ENCODE measurements at regions not wholly inside any gene's neighbourhood (a gene's known extent, or its start where the extent isn't known, plus 50 kb on each side); places are given as distances from the start of the nearest gene placed in this dataset.
"Not testable (repeated sequence)": the region's sequence is repeated elsewhere in the genome, so short reads cannot be mapped to it uniquely, and the experiment has no call there.

DNA sequence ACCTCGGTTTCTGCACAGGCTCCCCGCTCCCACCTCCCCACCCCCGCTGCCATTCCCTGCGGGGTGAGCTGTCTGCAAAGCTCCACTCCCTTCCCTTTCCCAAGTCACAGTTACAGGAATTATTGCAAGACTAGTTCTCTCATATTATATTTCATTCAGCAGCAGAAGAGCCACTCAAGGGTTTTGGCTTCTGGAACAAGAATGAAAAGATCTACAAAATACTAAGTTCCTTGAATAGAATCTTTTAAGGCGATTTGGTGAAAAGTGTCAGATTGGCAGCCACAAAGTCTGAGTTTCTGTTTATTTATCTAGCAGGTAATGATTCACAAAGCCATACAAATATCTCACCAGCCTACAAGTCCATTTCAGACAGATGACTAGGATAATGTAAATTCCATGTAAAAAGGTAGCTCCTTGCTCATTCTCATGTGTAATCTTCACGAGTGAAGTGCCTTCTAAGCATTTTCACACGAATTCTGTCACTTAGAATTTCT lies 221.9 kb upstream of the RBBP8 start:
- no peak overlapping the region for H3K27ac ChIP-seq
- WGBS, 10 experiments: 11 to 72% (median 49%) methylated on average over 1 to 7 of the region's 7 CpGs; no CpG with 5 or more reads in 1 of the 10 experiments
- H3K4me3 ChIP-seq: no peak overlapping the region
- peak in 4 of 8 experiments; percentile 24 to 88 (median 68) for ATAC-seq (replicated peaks in 6 of 8)
- in situ Hi-C loops (cut with MboI; ENCODE audit: low pct_unique_long_range_greater_than_20kb in 2 of 9, low sequenced_read_pairs in 9 of 9, unreplicated experiment in 9 of 9): no loop called here
- H3K4me1 ChIP-seq (replicated peaks in 1 of 2): peaks cover 0 to 3% of the 10 kb centered on the region in 2 donors

- in situ Hi-C loops (cut with MboI; ENCODE audit: low pct_unique_long_range_greater_than_20kb in 2 of 9, low sequenced_read_pairs in 9 of 9, unreplicated experiment in 9 of 9): no loop called here
- no peak for ATAC-seq (replicated peaks in 6 of 8)
- H3K4me1 ChIP-seq (replicated peaks in 1 of 2): peaks cover 0 to 3% of the 10 kb centered on the region in 2 donors
- WGBS, 10 experiments: 67 to 100% (median 89%) methylated on average over 1 of the region's 1 CpG; no CpG with 5 or more reads in 4 of the 10 experiments
- no peak overlapping the region for H3K4me3 ChIP-seq
- no peak overlapping the region for H3K27ac ChIP-seq
Observed at GRCh38 chr18:22713511-22713910, 219.6 kb upstream of the RBBP8 start.

GRCh38 chr18:22717536-22717935 lies 215.6 kb upstream of the RBBP8 start:
- H3K27ac ChIP-seq; ATAC-seq (replicated peaks in 6 of 8); in situ Hi-C loops (cut with MboI; ENCODE audit: low pct_unique_long_range_greater_than_20kb in 2 of 9, low sequenced_read_pairs in 9 of 9, unreplicated experiment in 9 of 9); H3K4me3 ChIP-seq; H3K4me1 ChIP-seq (replicated peaks in 1 of 2): not testable (repeated sequence)
- 60 to 97% (median 85%) methylated on average over 1 to 7 of the region's 7 CpGs; no CpG with 5 or more reads in 2 of the 10 experiments for WGBS, 10 experiments

- WGBS, 10 experiments: 0 to 100% (median 98%) methylated on average over 1 to 2 of the region's 2 CpGs; no CpG with 5 or more reads in 2 of the 10 experiments
- Histone ChIP-seq H3K27ac (no peak overlapping the region), H3K4me1 (replicated peaks in 1 of 2) (peaks cover 0 to 2% of the 10 kb centered on the region in 2 donors), H3K4me3 (no peak overlapping the region)
- in situ Hi-C loops (cut with MboI; ENCODE audit: low pct_unique_long_range_greater_than_20kb in 2 of 9, low sequenced_read_pairs in 9 of 9, unreplicated experiment in 9 of 9): no loop called here
- ATAC-seq (replicated peaks in 6 of 8): no peak
Observed at GRCh38 chr18:22723221-22723620, 209.9 kb upstream of the RBBP8 start.

- in situ Hi-C loops (cut with MboI; ENCODE audit: low pct_unique_long_range_greater_than_20kb in 2 of 9, low sequenced_read_pairs in 9 of 9, unreplicated experiment in 9 of 9): no loop called here
- Histone ChIP-seq H3K4me3 (no peak overlapping the region), H3K27ac (no peak overlapping the region), H3K4me1 (replicated peaks in 1 of 2) (peaks cover 0 to 2% of the 10 kb centered on the region in 2 donors)
- WGBS, 10 experiments: 0 to 80% (median 50%) methylated on average over 1 to 2 of the region's 2 CpGs; no CpG with 5 or more reads in 1 of the 10 experiments
- ATAC-seq (replicated peaks in 6 of 8): peak; percentile 65 to 99 (median 91)
Observed at GRCh38 chr18:22723773-22724172, 209.4 kb upstream of the RBBP8 start.

DNA sequence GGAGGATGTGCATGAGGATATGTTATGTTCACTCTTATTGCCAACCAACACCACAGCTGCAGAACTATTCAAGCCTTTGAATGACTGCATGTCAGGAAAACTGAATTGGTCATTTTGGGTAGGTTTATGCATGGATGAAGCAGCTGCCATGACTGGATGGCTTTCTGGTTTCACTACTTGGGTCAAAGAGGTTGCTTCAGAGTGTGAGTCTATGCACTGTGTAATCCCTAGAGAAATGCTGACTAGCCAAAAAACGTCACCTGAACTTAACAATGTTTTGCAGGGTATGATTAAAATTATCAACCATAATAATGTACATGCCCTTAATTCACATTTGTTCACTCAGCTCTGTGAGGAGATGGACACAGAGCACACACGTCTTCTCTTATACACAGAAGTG lies 206.7 kb upstream of the RBBP8 start:
- ATAC-seq (replicated peaks in 6 of 8): no peak
- H3K4me3 ChIP-seq: no peak overlapping the region
- 43 to 80% (median 58%) methylated on average over 1 to 2 of the region's 2 CpGs; no CpG with 5 or more reads in 7 of the 10 experiments for WGBS, 10 experiments
- H3K4me1 ChIP-seq (replicated peaks in 1 of 2): peaks cover 0 to 2% of the 10 kb centered on the region in 2 donors
- in situ Hi-C loops (cut with MboI; ENCODE audit: low pct_unique_long_range_greater_than_20kb in 2 of 9, low sequenced_read_pairs in 9 of 9, unreplicated experiment in 9 of 9): loop anchor here in 1 of 9 experiments (25.0 kb wide), 1 partner anchor 111 kb away; no protein-coding TSS in a partner anchor
- no peak overlapping the region for H3K27ac ChIP-seq

DNA sequence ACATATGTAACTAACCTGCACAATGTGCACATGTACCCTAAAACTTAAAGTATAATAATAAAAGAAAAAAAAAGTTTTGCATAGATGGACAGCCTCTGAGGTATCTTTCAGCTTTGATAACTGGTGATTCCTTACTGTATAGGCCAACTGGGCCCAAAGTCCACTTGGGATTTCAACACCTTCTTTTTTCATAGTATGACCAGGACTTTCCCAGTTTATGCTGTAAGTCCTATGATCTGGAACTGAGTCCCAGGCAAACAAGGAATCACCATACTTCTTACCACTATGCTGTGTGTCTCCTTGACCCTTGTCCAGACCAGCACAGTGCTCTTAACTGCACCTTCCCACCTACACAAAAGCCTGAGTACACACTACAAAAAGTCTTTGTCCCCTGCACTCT lies 205.1 kb upstream of the RBBP8 start:
- in situ Hi-C loops (cut with MboI; ENCODE audit: low pct_unique_long_range_greater_than_20kb in 2 of 9, low sequenced_read_pairs in 9 of 9, unreplicated experiment in 9 of 9): loop anchor here in 1 of 9 experiments (25.0 kb wide), 1 partner anchor 109 kb away; no protein-coding TSS in a partner anchor
- no peak overlapping the region for H3K4me3 ChIP-seq
- ATAC-seq (replicated peaks in 6 of 8): no peak
- H3K27ac ChIP-seq: no peak overlapping the region
- peaks cover 0 to 2% of the 10 kb centered on the region in 2 donors for H3K4me1 ChIP-seq (replicated peaks in 1 of 2)

- Histone ChIP-seq H3K4me1 (replicated peaks in 1 of 2) (peaks cover 0 to 2% of the 10 kb centered on the region in 2 donors), H3K4me3 (no peak overlapping the region), H3K27ac (no peak overlapping the region)
- in situ Hi-C loops (cut with MboI; ENCODE audit: low pct_unique_long_range_greater_than_20kb in 2 of 9, low sequenced_read_pairs in 9 of 9, unreplicated experiment in 9 of 9): loop anchor here in 1 of 9 experiments (25.0 kb wide), 1 partner anchor 109 kb away; no protein-coding TSS in a partner anchor
- 0 to 100% (median 75%) methylated on average over 1 of the region's 1 CpG; no CpG with 5 or more reads in 4 of the 10 experiments for WGBS, 10 experiments
- no peak for ATAC-seq (replicated peaks in 6 of 8)
Observed at GRCh38 chr18:22728481-22729105, 204.5 kb upstream of the RBBP8 start.

DNA sequence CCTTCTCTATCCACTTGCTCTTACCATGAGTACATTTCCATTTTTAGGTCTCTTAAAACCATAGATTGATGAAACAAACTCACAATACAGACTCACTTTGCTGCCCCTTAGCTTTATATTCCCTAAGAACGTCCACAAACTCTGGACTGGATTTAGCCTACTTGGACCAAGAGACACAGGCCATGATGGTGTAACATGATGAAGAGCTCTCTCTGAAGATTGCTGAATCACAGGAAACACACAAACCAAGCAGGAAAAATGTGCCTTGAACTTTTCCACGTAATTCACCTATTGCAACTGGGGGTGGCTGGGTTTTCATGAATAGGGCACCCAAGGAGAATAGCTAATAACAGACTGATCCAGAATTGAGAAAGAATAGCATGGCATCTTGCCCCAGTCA lies 201.7 kb upstream of the RBBP8 start:
- Histone ChIP-seq H3K27ac (no peak overlapping the region), H3K4me1 (replicated peaks in 1 of 2) (no peaks in the 10 kb centered on the region), H3K4me3 (no peak overlapping the region)
- no peak for ATAC-seq (replicated peaks in 6 of 8)
- WGBS, 10 experiments: 0 to 100% (median 42%) methylated on average over 1 to 2 of the region's 2 CpGs; no CpG with 5 or more reads in 2 of the 10 experiments
- in situ Hi-C loops (cut with MboI; ENCODE audit: low pct_unique_long_range_greater_than_20kb in 2 of 9, low sequenced_read_pairs in 9 of 9, unreplicated experiment in 9 of 9): loop anchor here in 1 of 9 experiments (25.0 kb wide), 1 partner anchor 106 kb away; no protein-coding TSS in a partner anchor

- H3K27ac ChIP-seq: no peak overlapping the region
- in situ Hi-C loops (cut with MboI; ENCODE audit: low pct_unique_long_range_greater_than_20kb in 2 of 9, low sequenced_read_pairs in 9 of 9, unreplicated experiment in 9 of 9): loop anchor here in 1 of 9 experiments (25.0 kb wide), 1 partner anchor 103 kb away; no protein-coding TSS in a partner anchor
- H3K4me1 ChIP-seq (replicated peaks in 1 of 2): no peaks in the 10 kb centered on the region
- ATAC-seq (replicated peaks in 6 of 8): peak in 2 of 8 experiments; percentile 60 to 76
- 0 to 93% (median 78%) methylated on average over 1 to 4 of the region's 4 CpGs; no CpG with 5 or more reads in 1 of the 10 experiments for WGBS, 10 experiments
- no peak overlapping the region for H3K4me3 ChIP-seq
Observed at GRCh38 chr18:22734105-22734661, 198.9 kb upstream of the RBBP8 start.

DNA sequence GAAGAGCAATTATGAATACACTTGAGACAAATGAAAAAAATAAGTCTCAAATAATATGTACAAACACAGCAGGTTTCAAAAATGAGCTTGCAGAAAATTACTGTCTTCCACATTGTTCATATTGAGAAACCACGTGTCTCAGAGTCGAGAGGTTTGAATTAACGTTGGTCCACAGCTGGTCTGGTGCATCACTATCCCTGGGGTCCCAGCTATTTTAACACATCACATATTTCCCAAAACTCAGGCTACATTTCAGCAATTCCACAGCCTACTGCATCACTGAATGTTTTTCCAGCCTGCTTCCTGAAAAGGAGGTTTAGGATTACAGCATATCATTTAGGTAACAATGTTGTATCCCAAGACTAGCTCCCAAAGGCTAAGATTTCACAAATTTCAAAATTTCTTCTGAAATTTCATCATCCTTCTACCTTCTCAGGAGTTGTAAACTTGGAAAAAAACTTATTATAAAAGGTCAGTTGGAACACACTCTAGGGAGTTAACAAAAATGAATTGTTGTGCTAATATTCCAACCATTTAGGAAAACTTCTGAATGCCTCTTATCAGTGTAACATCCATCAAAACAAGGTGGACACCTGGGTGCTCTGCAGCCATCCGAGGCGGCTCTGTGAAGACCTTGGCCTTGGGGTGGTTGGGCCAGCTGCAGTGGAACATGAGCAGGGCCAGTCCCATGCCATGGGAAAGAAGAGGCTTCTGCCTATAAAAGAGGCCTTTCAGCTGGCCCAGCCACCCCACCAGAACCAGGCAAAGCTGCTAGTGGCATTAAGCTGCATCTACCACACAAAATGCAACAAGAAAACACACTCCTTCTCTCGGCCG lies 198.1 kb upstream of the RBBP8 start:
- no peaks in the 10 kb centered on the region for H3K4me1 ChIP-seq (replicated peaks in 1 of 2)
- ATAC-seq (replicated peaks in 6 of 8): peak in 1 of 8 experiments; percentile 45
- no peak overlapping the region for H3K27ac ChIP-seq
- H3K4me3 ChIP-seq: no peak overlapping the region
- in situ Hi-C loops (cut with MboI; ENCODE audit: low pct_unique_long_range_greater_than_20kb in 2 of 9, low sequenced_read_pairs in 9 of 9, unreplicated experiment in 9 of 9): loop anchor here in 1 of 9 experiments (25.0 kb wide), 1 partner anchor 102 kb away; no protein-coding TSS in a partner anchor
- 7 to 100% (median 86%) methylated on average over 2 to 5 of the region's 7 CpGs; no CpG with 5 or more reads in 1 of the 10 experiments for WGBS, 10 experiments

- ATAC-seq (replicated peaks in 6 of 8): no peak
- Histone ChIP-seq H3K4me1 (replicated peaks in 1 of 2) (no peaks in the 10 kb centered on the region), H3K4me3 (no peak overlapping the region), H3K27ac (no peak overlapping the region)
- in situ Hi-C loops (cut with MboI; ENCODE audit: low pct_unique_long_range_greater_than_20kb in 2 of 9, low sequenced_read_pairs in 9 of 9, unreplicated experiment in 9 of 9): loop anchor here in 1 of 9 experiments (25.0 kb wide), 1 partner anchor 100 kb away; no protein-coding TSS in a partner anchor
- WGBS, 10 experiments: 0 to 92% (median 77%) methylated on average over 1 to 2 of the region's 3 CpGs; no CpG with 5 or more reads in 6 of the 10 experiments
Observed at GRCh38 chr18:22737054-22737453, 196.1 kb upstream of the RBBP8 start.
